Fibroblast of lung (primary cell): ENCODE measurements at regions not wholly inside any gene's neighbourhood (a gene's known extent, or its start where the extent isn't known, plus 50 kb on each side); places are given as distances from the start of the nearest gene placed in this dataset.

Experiments used
- EZH2 ChIP-seq: IDR thresholded peaks from 2 replicates; pipeline ENCODE4 v1.5.1; 2012; ENCODE audit warnings: low read length, control low read depth, mild to moderate bottlenecking; ENCODE audit errors: missing control alignments
- TF ChIP-seq, protein P1 (sequence below), 2 donors: IDR thresholded peaks in 1 of 2; conservative IDR thresholded peaks in 1 of 2; 1 replicate in 1 of 2; 2 replicates in 1 of 2; pipeline ENCODE4 v1.5.1; 2011 to 2012; ENCODE audit warnings: low read length in 2 of 2, control low read depth in 1 of 2, inconsistent platforms in 1 of 2, low read depth in 1 of 2, mild to moderate bottlenecking in 1 of 2

DNA sequence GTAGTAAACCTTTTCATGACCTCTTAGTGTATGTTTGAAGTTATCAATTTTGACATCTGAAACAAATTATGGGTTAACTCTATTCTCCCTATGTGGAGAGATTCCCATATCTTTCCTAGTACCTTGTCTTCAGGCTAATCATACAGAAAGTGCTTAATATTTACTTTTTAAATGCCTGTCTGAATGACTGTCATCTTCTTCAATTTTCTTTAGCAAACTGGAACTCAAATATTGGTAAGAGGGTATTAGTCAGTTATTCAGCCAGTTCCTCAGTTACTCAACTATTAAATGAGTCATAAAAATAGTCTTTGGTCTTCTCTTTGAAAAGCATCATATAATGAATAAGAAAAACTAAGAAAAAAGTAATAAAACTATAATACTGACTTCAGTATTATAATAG is 1038.0 kb upstream of the PIK3C3 start:
- TF ChIP-seq, protein P1, sequence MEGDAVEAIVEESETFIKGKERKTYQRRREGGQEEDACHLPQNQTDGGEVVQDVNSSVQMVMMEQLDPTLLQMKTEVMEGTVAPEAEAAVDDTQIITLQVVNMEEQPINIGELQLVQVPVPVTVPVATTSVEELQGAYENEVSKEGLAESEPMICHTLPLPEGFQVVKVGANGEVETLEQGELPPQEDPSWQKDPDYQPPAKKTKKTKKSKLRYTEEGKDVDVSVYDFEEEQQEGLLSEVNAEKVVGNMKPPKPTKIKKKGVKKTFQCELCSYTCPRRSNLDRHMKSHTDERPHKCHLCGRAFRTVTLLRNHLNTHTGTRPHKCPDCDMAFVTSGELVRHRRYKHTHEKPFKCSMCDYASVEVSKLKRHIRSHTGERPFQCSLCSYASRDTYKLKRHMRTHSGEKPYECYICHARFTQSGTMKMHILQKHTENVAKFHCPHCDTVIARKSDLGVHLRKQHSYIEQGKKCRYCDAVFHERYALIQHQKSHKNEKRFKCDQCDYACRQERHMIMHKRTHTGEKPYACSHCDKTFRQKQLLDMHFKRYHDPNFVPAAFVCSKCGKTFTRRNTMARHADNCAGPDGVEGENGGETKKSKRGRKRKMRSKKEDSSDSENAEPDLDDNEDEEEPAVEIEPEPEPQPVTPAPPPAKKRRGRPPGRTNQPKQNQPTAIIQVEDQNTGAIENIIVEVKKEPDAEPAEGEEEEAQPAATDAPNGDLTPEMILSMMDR (conservative IDR thresholded peaks at IDR 0.05 in 1 of 2, IDR thresholded peaks at IDR 0.05 in 1 of 2; ENCODE audit: low read depth in 1 of 2, low read length in 2 of 2): no peak
- no peak for TF ChIP-seq EZH2
